HG03575 (cell line): ENCODE measurements at regions not wholly inside any gene's neighbourhood (a gene's known extent, or its start where the extent isn't known, plus 50 kb on each side); places are given as distances from the start of the nearest gene placed in this dataset.

Source experiments
- ATAC-seq: cut with Tn5 transposase; IDR thresholded peaks from one replicate; pipeline ENCODE4 v1.9.1; 2021; ENCODE audit not compliant: unreplicated experiment, insufficient number of reproducible peaks, low FRiP score; ENCODE audit errors: extremely low read depth

DNA sequence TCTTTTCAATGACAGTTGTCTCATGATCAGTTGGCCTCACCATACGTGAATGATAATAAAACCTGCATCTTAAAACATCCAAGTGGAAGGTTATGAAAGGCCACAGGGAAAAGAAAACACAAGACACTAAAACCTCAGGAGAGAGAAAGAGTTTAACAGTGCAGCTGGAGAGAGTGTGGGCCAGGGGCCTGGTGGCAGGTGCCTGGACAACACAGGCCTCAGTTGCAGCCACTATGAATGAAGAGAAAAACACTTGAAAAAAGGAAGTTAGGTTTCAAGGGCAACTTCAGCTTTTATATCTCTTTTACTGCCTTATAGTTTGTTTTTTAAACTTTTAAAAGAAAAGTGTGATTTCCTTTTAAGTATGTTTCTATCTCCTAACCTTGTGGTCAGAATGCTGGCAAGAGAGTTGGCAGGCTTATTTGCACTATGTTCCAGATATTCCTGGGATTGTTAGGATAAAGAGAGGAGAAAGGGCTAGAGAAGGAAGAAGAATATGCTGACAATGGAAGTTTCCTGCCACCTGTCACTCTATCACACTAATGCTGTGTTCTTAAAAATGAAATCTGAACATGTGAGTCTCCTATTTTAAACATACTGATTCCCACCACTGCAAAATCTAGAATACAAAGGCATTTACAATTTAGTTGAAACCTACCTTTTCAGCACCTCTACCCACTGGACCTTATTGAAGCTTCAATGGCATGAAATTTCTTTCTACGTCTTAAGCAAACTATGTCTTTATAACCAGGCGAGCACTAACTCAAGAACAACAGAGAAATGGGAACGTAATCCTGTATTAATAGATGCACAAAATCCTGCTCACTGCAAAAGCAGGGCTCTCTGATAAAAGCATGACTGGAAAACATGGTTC is 222.4 kb downstream of the CD83 start:
- ATAC-seq, result no peak

DNA sequence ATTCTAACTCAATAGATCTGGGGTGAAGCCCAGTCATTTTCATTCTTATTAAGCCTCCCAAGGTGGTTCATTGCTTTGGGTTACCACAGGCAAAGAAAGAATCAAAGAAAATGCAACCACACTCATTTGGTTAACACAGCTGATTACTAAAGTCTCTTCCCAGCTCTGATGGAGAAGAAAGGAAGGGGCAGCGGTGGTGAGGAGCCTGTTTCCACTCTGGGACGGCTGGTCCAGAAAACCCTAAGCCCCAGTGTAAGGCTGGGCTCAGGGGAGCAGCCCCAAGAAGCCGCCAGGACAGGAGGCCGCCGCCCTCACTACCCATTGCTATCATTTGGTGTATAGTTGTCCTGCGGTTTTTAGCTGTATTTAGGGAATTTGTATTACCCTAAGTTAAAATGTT is 226.9 kb downstream of the CD83 start:
- ATAC-seq, result no peak

DNA sequence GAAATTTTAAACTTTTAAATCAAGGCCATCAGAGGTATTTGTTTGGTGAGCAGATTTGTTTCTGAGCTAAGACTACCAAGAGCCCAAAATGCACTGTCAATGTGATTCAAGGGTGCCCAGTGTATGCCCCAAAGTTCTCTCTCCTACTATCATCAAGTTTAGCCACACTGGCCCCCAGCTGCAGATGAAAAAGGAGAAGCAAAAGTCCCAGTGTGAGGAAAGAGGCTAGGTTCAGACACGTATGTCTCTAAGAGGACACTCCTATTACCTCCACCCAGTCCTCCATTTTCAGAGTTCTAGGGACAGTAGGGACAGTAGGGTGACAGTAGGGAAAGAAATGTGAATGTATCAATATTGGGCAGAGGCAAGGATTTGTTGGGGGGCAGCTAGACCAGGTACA is 230.8 kb downstream of the CD83 start:
- no peak for ATAC-seq

DNA sequence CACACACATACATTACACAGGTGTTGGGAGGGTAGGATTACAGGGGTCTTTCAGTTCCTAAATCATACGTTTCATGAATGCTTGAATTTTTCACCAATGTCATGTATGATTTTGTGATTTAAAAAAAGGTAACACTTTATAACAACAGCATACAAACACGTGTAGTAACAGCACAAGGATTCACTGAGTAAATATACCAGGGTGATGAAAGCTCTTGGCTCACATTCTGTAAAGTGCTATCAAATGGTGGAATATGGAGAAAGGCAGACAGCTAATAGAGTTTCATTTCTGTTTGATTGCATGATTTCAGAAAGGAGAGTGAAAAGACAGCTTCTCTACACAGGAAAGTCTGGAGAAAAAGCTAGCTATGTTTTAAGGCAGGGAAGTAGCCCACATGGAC is 231.9 kb downstream of the CD83 start:
- ATAC-seq, result no peak

DNA sequence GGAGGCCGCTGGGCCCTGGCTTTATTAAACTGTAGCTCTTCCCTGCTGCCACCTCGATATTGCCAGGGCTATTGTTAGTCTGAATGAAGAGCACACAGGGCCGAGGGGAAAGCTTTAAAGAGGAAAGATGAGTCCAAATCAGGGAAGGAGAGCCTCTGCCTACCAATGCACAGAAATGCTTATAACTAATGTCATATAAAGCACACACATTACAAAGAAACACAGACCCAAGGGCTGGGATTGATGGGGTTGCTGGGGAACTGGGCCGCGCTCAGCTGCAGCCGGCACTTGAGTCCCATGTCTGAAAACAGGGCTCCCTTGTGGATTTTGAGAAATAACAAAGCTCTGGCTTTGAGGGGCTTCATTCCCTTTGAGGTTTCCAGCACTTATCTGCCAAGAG is 232.6 kb downstream of the CD83 start:
- ATAC-seq, result no peak

DNA sequence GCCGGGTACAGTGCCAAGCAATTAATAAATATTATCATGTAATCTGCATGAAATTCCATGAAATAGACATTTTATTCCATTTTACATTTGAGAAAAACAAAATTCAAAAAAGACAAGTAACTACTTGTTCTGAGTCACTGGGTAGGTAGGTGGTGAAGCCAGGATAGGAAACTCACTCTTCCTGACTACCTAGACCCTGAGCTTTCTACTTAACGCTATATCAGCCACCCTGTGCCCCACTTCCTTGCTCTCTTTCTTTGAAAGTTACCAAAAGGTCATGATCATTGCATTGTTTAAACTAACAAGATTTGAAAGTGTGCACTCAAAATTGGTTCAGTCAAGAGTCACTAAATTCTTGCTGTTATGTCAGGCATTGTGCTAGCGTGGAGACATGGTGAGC is 235.7 kb downstream of the CD83 start:
- no peak for ATAC-seq

DNA sequence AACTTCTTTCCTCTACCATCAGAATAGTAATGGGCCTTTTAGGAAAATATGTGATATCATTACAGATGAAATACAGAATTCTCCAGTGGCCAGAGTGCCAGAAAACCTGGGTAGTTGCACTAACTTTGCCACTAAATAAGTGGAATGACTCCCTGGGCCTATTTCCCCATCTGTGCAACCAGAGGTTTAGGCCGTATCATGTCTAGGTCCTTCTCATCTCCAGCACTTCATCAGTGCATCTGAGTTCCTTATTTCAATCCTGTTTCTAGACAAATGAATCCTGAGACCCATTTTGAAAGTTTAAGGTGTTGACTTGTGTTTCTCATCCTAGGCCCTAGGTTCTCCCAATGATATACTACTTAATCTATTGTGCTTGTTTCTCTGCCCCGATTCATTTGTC is 236.2 kb downstream of the CD83 start:
- ATAC-seq, result no peak

DNA sequence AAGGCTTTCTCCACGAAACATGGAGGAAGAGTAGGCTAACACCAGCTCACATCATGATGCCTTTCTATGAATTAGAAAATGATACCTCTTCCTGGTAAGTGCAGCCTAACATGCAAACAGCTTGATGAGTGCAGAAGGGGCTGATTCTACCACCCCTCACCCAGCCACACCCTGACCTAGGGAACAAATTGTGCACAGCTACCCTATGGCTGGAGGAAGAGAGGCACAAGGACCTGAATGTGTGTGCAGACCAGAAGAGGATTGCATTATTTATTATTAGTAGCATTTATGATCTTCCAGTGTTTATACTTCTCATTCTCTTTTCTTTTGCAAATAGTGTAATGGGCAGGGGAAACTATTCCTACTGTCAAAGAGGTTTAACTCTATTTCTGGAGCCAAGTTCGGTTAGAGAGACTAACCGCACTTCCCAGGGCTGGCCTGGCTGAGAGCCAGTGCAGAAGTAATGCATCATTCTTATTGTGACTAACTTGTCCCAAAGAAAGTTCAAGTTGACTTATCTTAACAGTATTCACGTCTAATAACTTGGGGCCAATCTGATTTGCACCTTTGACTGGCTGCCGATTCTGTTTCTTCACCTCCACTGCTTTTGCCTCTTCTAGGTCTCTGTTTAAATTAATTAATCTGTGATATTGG is 237.5 kb downstream of the CD83 start:
- no peak for ATAC-seq

DNA sequence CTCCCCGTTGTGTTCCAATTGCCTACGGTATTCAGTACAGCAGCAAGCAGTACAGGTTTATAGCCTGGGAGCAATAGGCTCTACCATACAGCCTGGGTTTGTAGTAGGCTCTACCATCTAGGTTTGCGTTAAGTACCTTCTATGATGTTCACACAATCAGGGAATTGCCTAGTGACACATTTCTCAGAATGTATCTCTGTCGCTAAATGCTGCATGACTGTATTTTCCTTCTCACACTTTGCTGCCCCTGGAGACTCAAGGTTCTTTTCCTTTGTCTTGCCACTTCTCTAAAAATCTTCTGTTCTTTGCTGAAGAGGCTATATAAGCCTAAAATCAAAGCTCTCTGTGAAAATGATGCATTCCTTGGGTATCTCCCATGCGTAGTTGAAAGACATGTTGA is 241.9 kb downstream of the CD83 start:
- ATAC-seq, result no peak

DNA sequence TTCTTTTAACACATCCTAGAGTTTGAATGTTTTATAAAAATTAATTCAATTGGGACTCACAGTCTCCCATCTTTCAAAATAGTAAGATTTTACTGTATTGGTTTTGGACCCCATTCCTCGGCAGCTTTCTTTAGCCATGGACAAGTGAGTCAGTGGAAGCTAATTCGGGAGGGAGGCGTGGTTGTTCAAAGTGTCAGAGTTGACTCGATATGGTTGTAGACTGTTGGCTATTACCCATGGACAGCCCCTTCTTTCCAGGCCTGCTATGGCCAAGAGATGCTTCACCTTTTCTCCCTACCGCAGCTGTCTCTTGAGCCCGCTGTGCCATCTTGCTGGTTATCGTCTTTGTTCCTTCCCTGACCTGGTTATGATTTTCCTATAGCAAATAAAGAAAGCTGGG is 243.0 kb downstream of the CD83 start:
- ATAC-seq, result no peak

DNA sequence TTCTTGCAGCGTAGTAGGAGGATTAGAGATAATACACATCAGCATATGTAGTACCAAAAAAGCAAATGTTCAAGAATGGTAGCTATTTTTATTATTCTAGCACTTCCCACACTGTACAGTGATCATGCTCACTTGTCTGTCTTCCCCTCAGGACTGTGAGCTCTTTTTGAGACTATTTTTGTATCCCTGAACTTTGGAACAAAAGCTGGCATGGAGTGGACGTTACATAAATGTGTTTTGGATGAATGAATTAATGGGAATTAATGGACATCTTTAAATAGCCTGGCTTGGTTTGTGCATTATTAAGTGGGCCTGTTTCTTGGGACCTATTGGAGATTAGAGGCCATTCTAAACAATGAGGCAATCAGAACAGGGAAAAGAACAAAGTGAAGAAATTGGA is 243.7 kb downstream of the CD83 start:
- no peak for ATAC-seq

DNA sequence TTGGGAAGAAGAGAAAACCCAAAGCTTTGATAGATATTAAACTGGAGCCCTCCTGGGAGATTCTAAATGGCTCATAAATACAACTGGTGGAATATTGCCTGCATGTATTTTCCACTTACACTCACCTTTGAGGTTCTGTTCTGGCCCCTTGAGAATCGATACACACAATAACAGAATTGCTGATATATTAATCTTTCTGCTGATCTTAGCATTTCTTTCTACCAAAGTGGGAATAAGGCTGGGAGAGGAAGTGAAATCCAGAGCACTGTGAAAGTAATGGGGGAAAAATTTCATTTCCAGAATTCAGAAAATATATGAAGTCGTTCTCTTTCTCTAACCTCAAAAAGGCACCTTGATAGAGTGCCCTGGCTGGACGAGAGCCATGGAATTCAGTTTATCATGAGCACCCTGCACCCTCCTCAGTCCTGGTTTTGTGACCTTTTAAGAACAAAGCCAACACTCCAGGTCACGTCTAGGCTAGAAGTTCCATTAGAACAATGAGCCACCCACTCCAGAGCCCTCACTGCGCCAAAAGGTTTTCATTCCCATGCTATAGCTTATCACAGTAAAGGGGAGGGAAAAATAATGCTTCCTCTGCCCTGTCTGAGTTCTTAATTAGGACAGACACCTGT is 244.5 kb downstream of the CD83 start:
- no peak for ATAC-seq

DNA sequence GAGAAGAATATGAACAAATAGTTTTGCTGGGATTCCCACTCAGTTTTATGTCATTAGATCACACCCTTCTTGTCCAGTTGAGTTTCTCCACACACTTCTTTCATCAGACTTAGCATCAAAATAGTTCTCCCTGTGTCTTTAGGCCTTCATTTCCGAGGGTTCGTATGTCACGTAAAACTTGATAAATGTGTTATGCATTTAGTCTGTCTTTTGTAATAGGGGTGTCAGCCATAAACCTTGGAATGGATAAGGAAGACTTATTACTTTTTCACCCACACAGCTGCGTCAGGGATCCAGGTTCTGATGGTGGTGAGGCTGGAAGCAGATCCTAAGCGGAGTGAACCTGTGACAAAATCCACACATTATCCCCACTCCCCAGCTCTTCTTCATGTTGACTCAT is 246.8 kb downstream of the CD83 start:
- no peak for ATAC-seq

DNA sequence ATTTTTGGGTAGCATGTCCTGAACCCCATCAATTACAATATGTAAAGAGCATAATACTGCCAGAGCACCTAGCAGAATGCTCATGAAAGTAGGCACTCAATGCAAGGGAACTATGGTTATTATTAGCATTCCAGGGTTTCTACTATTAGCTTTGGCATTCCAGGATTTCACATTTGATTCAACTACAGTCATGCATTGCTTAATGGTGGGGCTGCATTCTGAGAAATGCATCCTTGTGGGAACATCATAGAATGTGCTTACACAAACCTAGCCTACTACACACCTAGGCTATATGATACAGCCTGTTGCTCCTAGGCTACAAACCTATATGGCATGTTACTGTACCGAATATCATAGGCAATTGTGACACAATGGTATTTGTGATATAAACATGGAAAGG is 247.8 kb downstream of the CD83 start:
- no peak for ATAC-seq

DNA sequence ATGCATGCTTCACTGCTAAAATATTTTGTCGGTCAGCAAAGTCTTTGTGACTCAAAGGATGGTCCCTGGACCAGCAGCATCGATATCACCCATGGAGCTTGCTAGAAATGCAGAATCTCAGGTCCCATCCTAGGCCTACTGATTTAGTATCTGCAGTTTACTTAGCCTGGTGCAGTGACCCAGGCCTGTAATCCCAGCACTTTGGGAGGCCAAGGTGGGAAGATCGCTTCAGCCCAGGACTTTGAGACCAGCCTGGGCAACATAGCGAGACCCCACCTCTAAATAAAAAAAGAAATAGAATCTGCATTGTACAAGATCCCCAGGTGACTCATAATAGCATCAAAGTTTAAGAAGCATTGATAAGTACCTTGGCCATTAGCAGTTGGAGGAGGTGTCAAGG is 248.7 kb downstream of the CD83 start:
- no peak for ATAC-seq

DNA sequence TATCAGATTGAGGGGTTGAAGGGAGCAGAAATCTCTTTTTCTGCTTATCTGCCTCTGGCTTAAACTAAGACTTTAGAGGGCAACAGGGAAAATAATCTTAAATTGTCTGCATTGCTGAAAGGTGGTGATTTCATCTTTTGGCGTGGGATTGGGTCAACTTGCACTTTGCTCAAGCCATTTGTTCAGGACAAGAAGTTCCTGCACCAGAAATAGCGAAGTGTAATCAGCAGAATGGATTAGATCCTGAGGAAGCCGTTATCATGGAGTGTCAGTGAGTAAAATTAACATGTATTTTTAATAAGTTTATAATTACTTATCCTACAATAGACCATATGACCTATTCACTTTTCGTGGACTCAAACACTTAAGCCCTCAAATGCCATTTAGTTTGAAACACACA is 249.3 kb downstream of the CD83 start:
- no peak for ATAC-seq

DNA sequence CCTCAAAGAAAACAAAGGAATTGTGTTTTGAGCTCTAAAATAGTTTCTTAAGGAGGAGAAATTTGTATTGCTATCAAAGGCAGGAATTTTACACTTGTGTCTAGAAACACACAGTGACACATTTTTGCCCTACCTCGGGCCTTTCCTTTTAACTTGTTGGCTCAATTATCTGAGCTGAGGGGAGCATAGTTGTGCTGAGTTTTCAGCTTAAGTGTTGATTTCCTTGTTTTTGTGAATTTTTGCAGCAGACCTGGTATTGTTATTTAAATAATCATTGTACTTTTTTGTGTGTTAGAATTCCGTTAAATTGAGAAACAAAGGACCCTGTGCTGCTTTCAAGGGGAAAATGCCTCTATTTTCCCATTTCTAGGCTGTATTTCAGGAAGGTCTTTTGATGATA is 249.7 kb downstream of the CD83 start:
- ATAC-seq, result no peak

DNA sequence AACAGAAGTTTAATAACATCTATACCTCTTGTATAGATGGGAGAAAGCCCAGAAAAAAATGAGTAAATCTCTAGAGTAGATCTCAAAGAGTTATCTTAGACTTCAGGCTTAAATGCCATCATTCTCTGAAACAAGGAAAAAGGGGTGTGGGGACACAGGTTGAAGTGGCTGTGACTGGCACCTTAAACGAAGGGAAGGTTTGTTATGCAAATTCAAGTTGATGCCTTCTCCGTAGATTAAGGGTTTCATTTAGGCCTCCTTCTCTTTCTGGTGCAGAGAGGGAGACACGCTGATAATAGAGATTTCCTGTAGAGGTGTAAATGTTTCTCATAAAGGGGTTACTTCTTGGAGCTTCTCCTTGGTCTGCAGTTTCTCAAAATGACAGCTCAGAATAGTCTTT is 252.1 kb downstream of the CD83 start:
- no peak for ATAC-seq

DNA sequence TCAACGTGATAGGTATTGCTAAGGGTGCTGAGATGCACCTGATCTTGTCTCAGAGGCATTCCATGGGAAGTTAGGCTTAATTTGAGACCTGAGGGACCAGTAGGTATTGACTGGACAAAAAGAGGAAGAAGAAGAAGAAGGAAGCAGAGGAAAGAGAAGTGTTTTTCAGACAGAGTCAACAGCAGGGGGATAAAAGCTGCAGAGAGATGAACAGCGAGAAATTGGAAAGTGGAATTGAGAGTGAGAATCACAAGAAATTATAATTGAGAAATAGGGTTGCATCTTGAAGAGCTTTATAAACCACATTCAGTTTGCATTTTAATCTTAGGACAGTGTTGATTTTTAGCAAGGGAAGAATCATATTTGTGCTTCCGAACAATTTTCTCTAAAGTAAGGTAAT is 254.0 kb downstream of the CD83 start:
- ATAC-seq, result no peak

DNA sequence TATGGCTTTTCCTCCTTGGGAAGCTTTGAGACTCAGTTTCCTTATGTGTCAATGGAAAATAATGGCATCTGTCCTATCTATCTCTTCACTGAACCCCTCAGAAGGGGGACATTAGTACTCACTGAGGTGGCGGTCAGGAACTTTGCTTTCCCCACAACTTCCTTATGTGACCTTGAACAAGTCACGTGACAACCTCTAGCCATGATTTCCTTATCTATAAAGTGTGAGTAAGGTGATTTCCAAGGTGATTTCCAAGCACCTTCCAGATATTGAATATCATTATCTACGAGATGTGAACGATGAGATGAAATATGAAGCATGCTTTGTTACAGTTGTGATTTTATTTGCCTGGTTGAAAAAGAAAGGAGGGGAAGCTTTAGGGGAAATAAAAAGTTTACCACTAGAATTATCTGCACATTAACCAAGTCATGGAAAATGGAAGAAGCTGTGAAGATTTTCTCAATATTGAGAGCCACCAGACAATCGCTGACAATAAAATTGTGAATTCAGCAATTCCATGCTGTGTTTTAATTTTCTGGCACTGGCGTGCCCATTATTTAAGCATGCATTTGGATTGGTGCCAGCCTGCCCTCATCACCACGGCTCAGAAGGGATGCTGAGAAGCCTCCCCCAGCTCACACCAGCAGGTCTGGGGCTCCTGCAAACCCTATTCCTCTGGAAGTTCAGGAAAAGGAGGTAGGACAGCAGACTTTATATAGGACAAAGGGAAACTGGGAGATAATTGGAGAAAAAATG is 255.3 kb downstream of the CD83 start:
- no peak for ATAC-seq
